ENCODE measurements at regions not wholly inside any gene's neighbourhood (a gene's known extent, or its start where the extent isn't known, plus 50 kb on each side); places are given as distances from the start of the nearest gene placed in this dataset.

GRCh38 chr6:14692208-14692607 is 553.7 kb upstream of the JARID2 start:
- DNase-seq, result no peak
- Mint-ChIP-seq H3K9me3 (ENCODE audit: unreplicated experiment) (no peaks in the 10 kb centered on the region), H3K4me3 (ENCODE audit: unreplicated experiment) (no peak overlapping the region), H3K27me3 (ENCODE audit: unreplicated experiment) (no peaks in the 10 kb centered on the region), H3K4me1 (ENCODE audit: low read depth, unreplicated experiment) (peaks cover 2% of the 10 kb centered on the region), H3K27ac (ENCODE audit: unreplicated experiment) (no peak overlapping the region), H3K36me3 (ENCODE audit: unreplicated experiment) (no peaks in the 10 kb centered on the region)
- TF ChIP-seq CTCF (IDR thresholded peaks at IDR 0.05; ENCODE audit: partially characterized antibody, unreplicated experiment), result no peak

GRCh38 chr6:14693301-14694192 is 552.3 kb upstream of the JARID2 start:
- Mint-ChIP-seq H3K36me3 (ENCODE audit: unreplicated experiment) (no peaks in the 10 kb centered on the region), H3K9me3 (ENCODE audit: unreplicated experiment) (no peaks in the 10 kb centered on the region), H3K4me1 (ENCODE audit: low read depth, unreplicated experiment) (peaks cover 2% of the 10 kb centered on the region), H3K4me3 (ENCODE audit: unreplicated experiment) (no peak overlapping the region), H3K27me3 (ENCODE audit: unreplicated experiment) (no peaks in the 10 kb centered on the region), H3K27ac (ENCODE audit: unreplicated experiment) (peak overlapping the region; percentile 41)
- DNase-seq, result no peak
- TF ChIP-seq CTCF (IDR thresholded peaks at IDR 0.05; ENCODE audit: partially characterized antibody, unreplicated experiment), result no peak

DNA sequence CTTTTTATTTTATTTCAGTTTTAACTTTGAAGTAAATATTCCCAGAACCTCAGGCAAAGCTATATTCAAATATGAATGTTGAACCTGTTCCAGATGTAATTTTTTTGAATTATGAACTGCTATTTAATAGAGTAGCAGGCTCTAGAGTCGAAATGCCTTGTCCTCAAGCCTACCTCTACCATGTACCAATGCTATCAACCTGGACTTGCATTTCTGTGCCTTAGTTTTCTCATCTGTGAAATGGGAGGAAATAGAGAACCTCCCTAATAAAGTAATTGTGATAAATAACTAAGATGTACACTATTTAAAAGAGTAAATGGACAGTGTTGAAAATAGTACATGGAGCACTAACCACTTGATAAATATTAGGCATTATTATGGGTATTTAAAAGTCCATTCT is 551.6 kb upstream of the JARID2 start:
- H3K4me3 Mint-ChIP-seq (ENCODE audit: unreplicated experiment), result no peak overlapping the region

DNA sequence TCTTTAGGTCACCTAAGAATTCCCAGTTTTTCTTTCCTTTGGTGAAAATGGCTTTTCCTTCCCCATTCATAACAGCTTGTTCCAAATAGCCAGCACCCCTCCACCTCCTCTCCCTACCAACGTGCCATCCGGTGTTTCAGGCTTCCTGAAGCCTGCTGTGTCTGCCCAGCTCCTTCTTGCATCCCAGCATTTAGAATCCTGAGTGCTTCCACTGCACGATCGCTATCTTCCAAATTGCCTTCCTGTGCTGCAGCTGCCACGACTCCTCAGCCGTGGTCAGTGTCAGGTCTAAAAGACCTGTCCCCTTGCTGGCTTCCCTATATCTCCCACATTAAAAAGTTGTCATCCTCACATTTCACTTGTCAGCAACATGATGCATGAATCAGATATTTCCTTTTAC is 550.3 kb upstream of the JARID2 start:
- Mint-ChIP-seq H3K27me3 (ENCODE audit: unreplicated experiment) (no peaks in the 10 kb centered on the region), H3K27ac (ENCODE audit: unreplicated experiment) (no peak overlapping the region), H3K4me3 (ENCODE audit: unreplicated experiment) (no peak overlapping the region), H3K36me3 (ENCODE audit: unreplicated experiment) (peaks cover 9% of the 10 kb centered on the region), H3K4me1 (ENCODE audit: low read depth, unreplicated experiment) (peaks cover 2% of the 10 kb centered on the region), H3K9me3 (ENCODE audit: unreplicated experiment) (peaks cover 1% of the 10 kb centered on the region)
- TF ChIP-seq CTCF (IDR thresholded peaks at IDR 0.05; ENCODE audit: partially characterized antibody, unreplicated experiment), result no peak
- DNase-seq, result no peak

More for the DNA sequence above, 551.6 kb upstream of the JARID2 start:
- Mint-ChIP-seq H3K9me3 (ENCODE audit: unreplicated experiment) (no peaks in the 10 kb centered on the region), H3K27me3 (ENCODE audit: unreplicated experiment) (no peaks in the 10 kb centered on the region), H3K4me1 (ENCODE audit: low read depth, unreplicated experiment) (peaks cover 2% of the 10 kb centered on the region), H3K36me3 (ENCODE audit: unreplicated experiment) (no peaks in the 10 kb centered on the region), H3K27ac (ENCODE audit: unreplicated experiment) (no peak overlapping the region)
- no peak for TF ChIP-seq CTCF (IDR thresholded peaks at IDR 0.05; ENCODE audit: partially characterized antibody, unreplicated experiment)
- DNase-seq, result no peak

DNA sequence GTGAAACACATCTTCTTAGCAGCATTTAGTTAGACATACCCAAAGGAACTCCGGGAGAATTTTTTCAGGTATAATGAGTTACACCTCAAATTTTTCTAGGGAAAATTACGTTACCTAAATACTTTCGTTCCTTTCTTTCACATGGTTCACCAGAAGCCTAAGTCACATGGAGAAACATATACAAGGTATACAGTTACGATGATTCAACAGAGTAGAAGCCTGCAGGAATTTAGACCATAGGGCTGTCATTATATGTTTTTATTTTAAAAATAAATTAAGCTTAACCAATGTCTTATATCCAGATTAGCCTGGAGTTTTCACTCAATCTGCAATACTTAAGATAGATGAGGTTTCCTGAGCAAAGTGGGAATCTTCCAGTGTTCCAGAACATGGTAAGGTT is 549.5 kb upstream of the JARID2 start:
- H3K4me1 Mint-ChIP-seq (ENCODE audit: low read depth, unreplicated experiment), result peaks cover 2% of the 10 kb centered on the region
- no peak overlapping the region for H3K4me3 Mint-ChIP-seq (ENCODE audit: unreplicated experiment)
- peaks cover 9% of the 10 kb centered on the region for H3K36me3 Mint-ChIP-seq (ENCODE audit: unreplicated experiment)
- H3K27ac Mint-ChIP-seq (ENCODE audit: unreplicated experiment), result no peak overlapping the region
- no peak for DNase-seq
- peaks cover 1% of the 10 kb centered on the region for H3K9me3 Mint-ChIP-seq (ENCODE audit: unreplicated experiment)
- no peak for TF ChIP-seq CTCF (IDR thresholded peaks at IDR 0.05; ENCODE audit: partially characterized antibody, unreplicated experiment)
- H3K27me3 Mint-ChIP-seq (ENCODE audit: unreplicated experiment), result no peaks in the 10 kb centered on the region

Measured in glutamatergic neuron (in vitro differentiated cells).